ENCODE measurements at regions not wholly inside any gene's neighbourhood (a gene's known extent, or its start where the extent isn't known, plus 50 kb on each side); places are given as distances from the start of the nearest gene placed in this dataset.

- Histone ChIP-seq H3K9ac (ENCODE audit: insufficient read length, low read depth) (no peak overlapping the region), H3K4me1 (ENCODE audit: insufficient read depth, insufficient read length) (no peaks in the 10 kb centered on the region), H3K4me3 (ENCODE audit: insufficient read length, low read depth) (no peak overlapping the region), H3K9me3 (ENCODE audit: insufficient read depth, low read length) (no peaks in the 10 kb centered on the region), H3K36me3 (ENCODE audit: insufficient read depth, insufficient read length, low read length) (no peaks in the 10 kb centered on the region), H3K27me3 (ENCODE audit: insufficient read depth, insufficient read length) (no peaks in the 10 kb centered on the region)
- DNase-seq (ENCODE audit: low read depth, low spot score), result no peak
- TF ChIP-seq ZNF274 (IDR thresholded peaks at IDR 0.05; ENCODE audit: low read depth, low read length) (no peak), SUZ12 (IDR thresholded peaks at IDR 0.05; ENCODE audit: extremely low read depth, insufficient read depth, insufficient read length) (no peak), YY1 (IDR thresholded peaks at IDR 0.05; ENCODE audit: insufficient read depth, insufficient read length) (no peak)
Observed at GRCh38 chr14:71824816-71825215, 107.4 kb upstream of the RGS6 start.

- no peak for DNase-seq (ENCODE audit: low read depth, low spot score)
- TF ChIP-seq SUZ12 (IDR thresholded peaks at IDR 0.05; ENCODE audit: extremely low read depth, insufficient read depth, insufficient read length) (no peak), YY1 (IDR thresholded peaks at IDR 0.05; ENCODE audit: insufficient read depth, insufficient read length) (no peak), ZNF274 (IDR thresholded peaks at IDR 0.05; ENCODE audit: low read depth, low read length) (no peak)
Observed at GRCh38 chr14:71833476-71833875, 98.8 kb upstream of the RGS6 start.

GRCh38 chr14:71834284-71835204 is 97.7 kb upstream of the RGS6 start:
- no peak for DNase-seq (ENCODE audit: low read depth, low spot score)
- Histone ChIP-seq H3K9ac (ENCODE audit: insufficient read length, low read depth) (no peak overlapping the region), H3K36me3 (ENCODE audit: insufficient read depth, insufficient read length, low read length) (no peaks in the 10 kb centered on the region), H3K9me3 (ENCODE audit: insufficient read depth, low read length) (0 out of 2 replicates have a peak, but pooled peaks cover 11% of the 10 kb centered on the region), H3K4me1 (ENCODE audit: insufficient read depth, insufficient read length) (no peaks in the 10 kb centered on the region), H3K27me3 (ENCODE audit: insufficient read depth, insufficient read length) (no peaks in the 10 kb centered on the region), H3K4me3 (ENCODE audit: insufficient read length, low read depth) (no peak overlapping the region)
- no peak for TF ChIP-seq SUZ12 (IDR thresholded peaks at IDR 0.05; ENCODE audit: extremely low read depth, insufficient read depth, insufficient read length)
- no peak for TF ChIP-seq YY1 (IDR thresholded peaks at IDR 0.05; ENCODE audit: insufficient read depth, insufficient read length)

More at GRCh38 chr14:71833476-71833875, 98.8 kb upstream of the RGS6 start:
- H3K27me3 ChIP-seq (ENCODE audit: insufficient read depth, insufficient read length), result no peaks in the 10 kb centered on the region
- H3K36me3 ChIP-seq (ENCODE audit: insufficient read depth, insufficient read length, low read length), result no peaks in the 10 kb centered on the region
- H3K9ac ChIP-seq (ENCODE audit: insufficient read length, low read depth), result no peak overlapping the region
- no peak overlapping the region for H3K4me3 ChIP-seq (ENCODE audit: insufficient read length, low read depth)
- 0 out of 2 replicates have a peak, but pooled peaks cover 11% of the 10 kb centered on the region for H3K9me3 ChIP-seq (ENCODE audit: insufficient read depth, low read length)
- H3K4me1 ChIP-seq (ENCODE audit: insufficient read depth, insufficient read length), result no peaks in the 10 kb centered on the region

GRCh38 chr14:71852181-71852580 is 80.0 kb upstream of the RGS6 start:
- TF ChIP-seq ZNF274 (IDR thresholded peaks at IDR 0.05; ENCODE audit: low read depth, low read length), result no peak
- TF ChIP-seq YY1 (IDR thresholded peaks at IDR 0.05; ENCODE audit: insufficient read depth, insufficient read length), result no peak
- no peak for TF ChIP-seq SUZ12 (IDR thresholded peaks at IDR 0.05; ENCODE audit: extremely low read depth, insufficient read depth, insufficient read length)
- H3K36me3 ChIP-seq (ENCODE audit: insufficient read depth, insufficient read length, low read length), result peaks cover 4% of the 10 kb centered on the region
- H3K4me1 ChIP-seq (ENCODE audit: insufficient read depth, insufficient read length), result no peaks in the 10 kb centered on the region
- H3K4me3 ChIP-seq (ENCODE audit: insufficient read length, low read depth), result no peak overlapping the region
- no peaks in the 10 kb centered on the region for H3K27me3 ChIP-seq (ENCODE audit: insufficient read depth, insufficient read length)
- peaks cover 30% of the 10 kb centered on the region; the same call in 1 of the 2 replicates for H3K9me3 ChIP-seq (ENCODE audit: insufficient read depth, low read length)
- DNase-seq (ENCODE audit: low read depth, low spot score), result no peak
- H3K9ac ChIP-seq (ENCODE audit: insufficient read length, low read depth), result no peak overlapping the region

GRCh38 chr14:71855399-71856036 is 76.7 kb upstream of the RGS6 start:
- no peak overlapping the region for H3K4me3 ChIP-seq (ENCODE audit: insufficient read length, low read depth)
- no peaks in the 10 kb centered on the region for H3K4me1 ChIP-seq (ENCODE audit: insufficient read depth, insufficient read length)
- H3K27me3 ChIP-seq (ENCODE audit: insufficient read depth, insufficient read length), result no peaks in the 10 kb centered on the region
- peaks cover 4% of the 10 kb centered on the region for H3K36me3 ChIP-seq (ENCODE audit: insufficient read depth, insufficient read length, low read length)
- DNase-seq (ENCODE audit: low read depth, low spot score), result peak; percentile 30
- TF ChIP-seq ZNF274 (IDR thresholded peaks at IDR 0.05; ENCODE audit: low read depth, low read length) (no peak), SUZ12 (IDR thresholded peaks at IDR 0.05; ENCODE audit: extremely low read depth, insufficient read depth, insufficient read length) (no peak), YY1 (IDR thresholded peaks at IDR 0.05; ENCODE audit: insufficient read depth, insufficient read length) (no peak)
- H3K9ac ChIP-seq (ENCODE audit: insufficient read length, low read depth), result no peak overlapping the region
- peaks cover 43% of the 10 kb centered on the region; the same call in 1 of the 2 replicates for H3K9me3 ChIP-seq (ENCODE audit: insufficient read depth, low read length)

- Histone ChIP-seq H3K9me3 (ENCODE audit: insufficient read depth, low read length) (peaks cover 43% of the 10 kb centered on the region; the same call in 1 of the 2 replicates), H3K9ac (ENCODE audit: insufficient read length, low read depth) (no peak overlapping the region), H3K4me1 (ENCODE audit: insufficient read depth, insufficient read length) (no peaks in the 10 kb centered on the region), H3K36me3 (ENCODE audit: insufficient read depth, insufficient read length, low read length) (peaks cover 4% of the 10 kb centered on the region), H3K4me3 (ENCODE audit: insufficient read length, low read depth) (no peak overlapping the region), H3K27me3 (ENCODE audit: insufficient read depth, insufficient read length) (no peaks in the 10 kb centered on the region)
- TF ChIP-seq ZNF274 (IDR thresholded peaks at IDR 0.05; ENCODE audit: low read depth, low read length) (no peak), SUZ12 (IDR thresholded peaks at IDR 0.05; ENCODE audit: extremely low read depth, insufficient read depth, insufficient read length) (no peak), YY1 (IDR thresholded peaks at IDR 0.05; ENCODE audit: insufficient read depth, insufficient read length) (no peak)
- DNase-seq (ENCODE audit: low read depth, low spot score), result no peak
Observed at GRCh38 chr14:71856199-71856919, 75.9 kb upstream of the RGS6 start.
